ENCODE measurements at regions not wholly inside any gene's neighbourhood (a gene's known extent, or its start where the extent isn't known, plus 50 kb on each side); places are given as distances from the start of the nearest gene placed in this dataset.

DNA sequence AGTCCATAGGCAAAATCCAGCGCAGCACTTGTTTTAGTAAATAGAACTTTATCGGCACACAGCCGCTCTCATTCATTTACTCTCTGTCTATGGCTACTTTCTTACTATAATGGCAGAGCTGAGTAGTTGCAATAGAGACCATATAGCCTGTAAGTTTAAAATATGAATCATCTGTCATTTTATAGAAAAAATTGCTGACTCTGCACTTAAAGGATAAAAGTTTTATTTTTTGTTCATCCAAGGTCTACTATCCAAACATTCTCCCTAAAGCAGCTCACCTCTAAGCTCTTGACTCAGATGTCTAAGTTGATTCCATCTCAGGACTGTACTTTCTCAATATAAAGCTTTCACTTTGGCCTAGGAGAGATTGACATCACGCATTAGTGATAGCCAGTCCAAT lies 825.7 kb downstream of the OLFM4 start:
- 94% methylated on average over 4 of the region's 4 CpGs for WGBS
- DNase-seq (ENCODE audit: low read depth in 6 of 9, low spot score in 9 of 9): no peak
- no peaks in the 10 kb centered on the region for H3K36me3 ChIP-seq (ENCODE audit: control insufficient read depth in 2 of 2, insufficient read depth in 2 of 2, low read length in 1 of 2)

DNA sequence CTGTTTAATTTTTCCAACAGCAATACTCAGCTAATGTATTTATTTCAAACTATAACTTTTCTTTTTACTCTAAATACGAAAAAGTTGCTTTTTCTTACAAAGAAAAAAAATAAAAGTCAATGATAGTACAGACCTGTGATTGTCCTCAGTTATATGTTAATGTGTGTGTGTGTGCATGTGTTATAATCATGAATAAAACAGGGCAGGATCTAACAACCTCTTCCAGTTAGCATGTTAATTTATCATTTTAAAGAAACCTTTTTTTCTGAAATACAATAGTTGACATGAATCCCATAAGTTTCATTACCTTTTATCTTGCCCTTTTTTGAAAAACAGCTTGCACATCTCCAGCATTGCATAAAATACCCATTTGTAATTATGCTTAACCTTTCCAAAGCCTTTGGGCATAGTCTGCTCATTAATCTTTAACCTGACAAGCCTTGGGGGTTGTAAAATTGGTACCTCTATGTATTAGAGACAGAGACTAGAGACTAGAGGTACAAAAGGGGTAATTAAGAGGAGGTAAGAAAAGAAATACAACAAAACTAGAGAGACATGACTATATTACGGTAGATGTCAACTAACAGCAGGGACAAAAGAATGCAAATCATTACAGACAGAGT lies 828.1 kb downstream of the OLFM4 start:
- H3K36me3 ChIP-seq (ENCODE audit: control insufficient read depth in 2 of 2, insufficient read depth in 2 of 2, low read length in 1 of 2): no peaks in the 10 kb centered on the region
- no peak for DNase-seq (ENCODE audit: low read depth in 6 of 9, low spot score in 9 of 9)
- H3K9me3 ChIP-seq (ENCODE audit: control insufficient read depth in 2 of 2, insufficient read depth in 1 of 2, low read length in 1 of 2): no peaks in the 10 kb centered on the region
- H3K4me1 ChIP-seq (ENCODE audit: control insufficient read depth in 2 of 2, insufficient read depth in 2 of 2, low read length in 2 of 2): no peaks in the 10 kb centered on the region
- H3K27me3 ChIP-seq (ENCODE audit: control insufficient read depth in 2 of 2, insufficient read depth in 1 of 2, low read length in 1 of 2): no peaks in the 10 kb centered on the region
- whole genome bisulfite sequencing: 84% methylated on average over 2 of the region's 2 CpGs
- no peak overlapping the region for H3K27ac ChIP-seq (ENCODE audit: low read depth in 1 of 2, low read length in 1 of 2)
- H3K4me3 ChIP-seq (ENCODE audit: low read length in 2 of 2): no peak overlapping the region

More for the DNA sequence above, 825.7 kb downstream of the OLFM4 start:
- no peak overlapping the region for H3K4me3 ChIP-seq (ENCODE audit: low read length in 2 of 2)
- H3K27ac ChIP-seq (ENCODE audit: low read depth in 1 of 2, low read length in 1 of 2): no peak overlapping the region
- no peaks in the 10 kb centered on the region for H3K27me3 ChIP-seq (ENCODE audit: control insufficient read depth in 2 of 2, insufficient read depth in 1 of 2, low read length in 1 of 2)
- no peaks in the 10 kb centered on the region for H3K4me1 ChIP-seq (ENCODE audit: control insufficient read depth in 2 of 2, insufficient read depth in 2 of 2, low read length in 2 of 2)
- no peaks in the 10 kb centered on the region for H3K9me3 ChIP-seq (ENCODE audit: control insufficient read depth in 2 of 2, insufficient read depth in 1 of 2, low read length in 1 of 2)

DNA sequence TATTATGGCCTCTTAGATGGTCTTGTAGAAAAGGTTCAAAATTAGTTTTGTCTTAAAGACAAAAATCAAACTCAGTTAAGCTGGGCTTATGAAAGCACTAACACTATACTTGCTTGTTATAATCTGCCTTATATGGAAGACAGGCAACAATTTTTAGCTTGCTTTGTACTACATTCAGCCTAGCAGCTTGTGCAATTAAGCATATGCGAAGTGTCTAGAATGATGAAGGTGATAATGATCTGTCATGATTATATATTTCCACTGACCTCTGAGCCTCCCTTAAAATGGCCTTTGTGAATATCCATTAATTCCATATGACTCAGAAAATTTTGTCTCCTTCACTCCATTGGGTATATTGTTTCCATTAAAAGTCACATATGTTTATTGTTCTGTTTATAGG lies 834.9 kb downstream of the OLFM4 start:
- no peaks in the 10 kb centered on the region for H3K9me3 ChIP-seq (ENCODE audit: control insufficient read depth in 2 of 2, insufficient read depth in 1 of 2, low read length in 1 of 2)
- H3K27ac ChIP-seq (ENCODE audit: low read depth in 1 of 2, low read length in 1 of 2): no peak overlapping the region
- no peaks in the 10 kb centered on the region for H3K27me3 ChIP-seq (ENCODE audit: control insufficient read depth in 2 of 2, insufficient read depth in 1 of 2, low read length in 1 of 2)
- no peak for DNase-seq (ENCODE audit: low read depth in 6 of 9, low spot score in 9 of 9)
- WGBS: 90% methylated on average over 1 of the region's 1 CpG
- H3K36me3 ChIP-seq (ENCODE audit: control insufficient read depth in 2 of 2, insufficient read depth in 2 of 2, low read length in 1 of 2): no peaks in the 10 kb centered on the region
- no peak overlapping the region for H3K4me3 ChIP-seq (ENCODE audit: low read length in 2 of 2)
- H3K4me1 ChIP-seq (ENCODE audit: control insufficient read depth in 2 of 2, insufficient read depth in 2 of 2, low read length in 2 of 2): no peaks in the 10 kb centered on the region

DNA sequence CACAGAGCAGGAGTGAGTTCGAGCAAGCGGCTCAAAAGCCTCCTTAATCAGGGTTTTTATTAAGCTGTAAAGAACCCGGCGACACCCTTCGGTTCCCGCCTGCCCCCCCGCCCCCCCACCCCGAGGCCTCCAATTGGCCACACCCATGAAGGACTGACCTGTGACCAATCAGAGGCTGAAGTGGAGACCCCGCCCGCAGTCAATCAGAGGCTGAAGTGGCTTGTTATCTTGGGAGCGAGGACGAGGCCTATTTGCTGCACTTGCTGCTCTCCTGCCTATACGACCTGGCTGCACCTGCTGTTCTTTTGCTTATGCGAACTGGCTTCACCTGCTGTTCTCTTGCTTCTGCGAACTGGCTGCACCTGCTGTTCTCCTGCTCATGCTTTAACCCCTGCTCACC lies 844.9 kb downstream of the OLFM4 start:
- H3K36me3 ChIP-seq (ENCODE audit: control insufficient read depth in 2 of 2, insufficient read depth in 2 of 2, low read length in 1 of 2): no peaks in the 10 kb centered on the region
- DNase-seq (ENCODE audit: low read depth in 6 of 9, low spot score in 9 of 9): no peak
- no peaks in the 10 kb centered on the region for H3K4me1 ChIP-seq (ENCODE audit: control insufficient read depth in 2 of 2, insufficient read depth in 2 of 2, low read length in 2 of 2)
- H3K27me3 ChIP-seq (ENCODE audit: control insufficient read depth in 2 of 2, insufficient read depth in 1 of 2, low read length in 1 of 2): no peaks in the 10 kb centered on the region
- 95% methylated on average over 15 of the region's 15 CpGs for WGBS
- no peak overlapping the region for H3K4me3 ChIP-seq (ENCODE audit: low read length in 2 of 2)
- no peaks in the 10 kb centered on the region for H3K9me3 ChIP-seq (ENCODE audit: control insufficient read depth in 2 of 2, insufficient read depth in 1 of 2, low read length in 1 of 2)
- no peak overlapping the region for H3K27ac ChIP-seq (ENCODE audit: low read depth in 1 of 2, low read length in 1 of 2)

DNA sequence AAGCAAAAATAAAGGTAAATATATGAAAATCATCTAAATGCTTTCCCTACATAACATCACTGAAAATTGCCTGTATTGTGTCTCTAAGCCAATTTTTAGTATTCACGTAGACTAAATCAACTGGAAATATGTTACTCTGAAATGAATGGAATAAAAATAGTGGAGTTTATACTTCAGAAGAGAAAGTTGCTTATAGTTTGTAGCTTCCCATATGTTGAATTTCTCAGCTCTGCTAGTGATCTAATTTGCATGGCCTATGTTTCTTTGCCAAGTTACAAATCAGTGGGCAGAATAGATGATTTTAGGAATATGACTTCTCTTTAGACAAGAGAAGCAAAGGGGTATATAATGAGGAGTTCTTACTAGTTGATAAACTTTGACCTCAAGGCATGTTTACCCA lies 850.2 kb downstream of the OLFM4 start:
- Histone ChIP-seq H3K9me3 (ENCODE audit: control insufficient read depth in 2 of 2, insufficient read depth in 1 of 2, low read length in 1 of 2) (no peaks in the 10 kb centered on the region), H3K4me1 (ENCODE audit: control insufficient read depth in 2 of 2, insufficient read depth in 2 of 2, low read length in 2 of 2) (no peaks in the 10 kb centered on the region), H3K4me3 (ENCODE audit: low read length in 2 of 2) (no peak overlapping the region), H3K27ac (ENCODE audit: low read depth in 1 of 2, low read length in 1 of 2) (no peak overlapping the region), H3K36me3 (ENCODE audit: control insufficient read depth in 2 of 2, insufficient read depth in 2 of 2, low read length in 1 of 2) (no peaks in the 10 kb centered on the region), H3K27me3 (ENCODE audit: control insufficient read depth in 2 of 2, insufficient read depth in 1 of 2, low read length in 1 of 2) (no peaks in the 10 kb centered on the region)
- WGBS: 92% methylated on average over 1 of the region's 1 CpG
- no peak for DNase-seq (ENCODE audit: low read depth in 6 of 9, low spot score in 9 of 9)

DNA sequence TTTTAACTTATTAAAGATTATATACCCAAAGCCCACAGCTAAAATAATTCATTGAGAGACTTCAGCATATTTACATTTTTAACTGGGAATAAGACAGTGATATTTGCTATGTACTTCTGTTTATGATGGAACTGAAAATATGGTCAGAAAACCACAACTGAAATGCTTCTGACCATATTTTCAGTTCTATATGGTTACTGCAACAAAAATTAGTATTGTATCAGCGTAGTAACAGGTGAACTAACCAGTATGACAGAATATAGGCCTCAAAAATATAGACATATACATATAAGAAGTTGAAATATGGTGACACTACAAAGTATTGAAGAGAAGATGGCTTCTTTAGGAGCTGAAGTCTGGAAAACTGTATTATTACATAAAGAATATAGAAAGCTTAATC lies 857.4 kb downstream of the OLFM4 start:
- H3K27me3 ChIP-seq (ENCODE audit: control insufficient read depth in 2 of 2, insufficient read depth in 1 of 2, low read length in 1 of 2): no peaks in the 10 kb centered on the region
- no peaks in the 10 kb centered on the region for H3K36me3 ChIP-seq (ENCODE audit: control insufficient read depth in 2 of 2, insufficient read depth in 2 of 2, low read length in 1 of 2)
- H3K4me3 ChIP-seq (ENCODE audit: low read length in 2 of 2): no peak overlapping the region
- H3K4me1 ChIP-seq (ENCODE audit: control insufficient read depth in 2 of 2, insufficient read depth in 2 of 2, low read length in 2 of 2): no peaks in the 10 kb centered on the region
- DNase-seq (ENCODE audit: low read depth in 6 of 9, low spot score in 9 of 9): no peak
- no peaks in the 10 kb centered on the region for H3K9me3 ChIP-seq (ENCODE audit: control insufficient read depth in 2 of 2, insufficient read depth in 1 of 2, low read length in 1 of 2)
- no peak overlapping the region for H3K27ac ChIP-seq (ENCODE audit: low read depth in 1 of 2, low read length in 1 of 2)
- 36% methylated on average over 1 of the region's 1 CpG for WGBS

DNA sequence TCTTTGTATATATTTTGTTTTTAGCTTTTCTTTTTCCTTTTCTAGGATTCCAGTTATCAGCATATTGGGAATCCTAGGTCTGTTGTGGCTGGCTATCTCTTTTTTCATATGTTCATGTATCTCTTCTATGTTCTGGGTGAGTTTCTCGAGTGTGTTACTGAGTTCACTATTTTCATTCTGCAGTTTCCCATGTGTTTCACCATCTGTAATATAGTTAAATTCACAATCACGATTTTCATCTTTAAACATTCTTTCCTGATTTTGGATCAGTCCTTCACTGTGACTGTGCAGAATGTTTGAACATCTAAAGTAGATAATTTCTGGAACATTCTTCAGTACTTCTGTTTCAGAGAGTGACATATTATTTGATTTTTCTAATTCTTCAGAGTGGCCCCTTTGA lies 862.1 kb downstream of the OLFM4 start:
- H3K4me3 ChIP-seq (ENCODE audit: low read length in 2 of 2): no peak overlapping the region
- H3K9me3 ChIP-seq (ENCODE audit: control insufficient read depth in 2 of 2, insufficient read depth in 1 of 2, low read length in 1 of 2): no peaks in the 10 kb centered on the region
- no peaks in the 10 kb centered on the region for H3K27me3 ChIP-seq (ENCODE audit: control insufficient read depth in 2 of 2, insufficient read depth in 1 of 2, low read length in 1 of 2)
- WGBS: 90% methylated on average over 2 of the region's 2 CpGs
- no peaks in the 10 kb centered on the region for H3K36me3 ChIP-seq (ENCODE audit: control insufficient read depth in 2 of 2, insufficient read depth in 2 of 2, low read length in 1 of 2)
- no peak for DNase-seq (ENCODE audit: low read depth in 6 of 9, low spot score in 9 of 9)
- no peak overlapping the region for H3K27ac ChIP-seq (ENCODE audit: low read depth in 1 of 2, low read length in 1 of 2)
- H3K4me1 ChIP-seq (ENCODE audit: control insufficient read depth in 2 of 2, insufficient read depth in 2 of 2, low read length in 2 of 2): no peaks in the 10 kb centered on the region

DNA sequence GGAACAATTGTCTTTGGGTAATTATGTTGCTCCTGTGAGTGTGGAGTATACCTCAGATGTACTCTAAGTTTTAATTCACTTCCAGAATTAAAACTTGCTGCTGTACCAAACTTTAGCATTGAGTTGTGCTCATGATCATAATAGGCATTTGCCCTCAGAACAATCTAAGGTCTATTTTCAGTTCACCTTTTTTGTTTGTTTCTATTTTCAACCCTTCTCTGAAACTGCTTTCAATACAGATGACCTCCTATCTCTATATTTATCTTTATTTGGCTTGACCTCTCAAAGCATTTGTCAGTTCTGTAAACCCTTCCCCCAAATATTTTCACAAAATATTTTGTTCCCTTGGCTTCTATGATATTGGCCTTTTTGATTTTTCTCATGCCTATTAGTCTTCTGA lies 873.0 kb downstream of the OLFM4 start:
- Histone ChIP-seq H3K9me3 (ENCODE audit: control insufficient read depth in 2 of 2, insufficient read depth in 1 of 2, low read length in 1 of 2) (no peaks in the 10 kb centered on the region), H3K4me3 (ENCODE audit: low read length in 2 of 2) (no peak overlapping the region), H3K27me3 (ENCODE audit: control insufficient read depth in 2 of 2, insufficient read depth in 1 of 2, low read length in 1 of 2) (no peaks in the 10 kb centered on the region), H3K27ac (ENCODE audit: low read depth in 1 of 2, low read length in 1 of 2) (no peak overlapping the region), H3K36me3 (ENCODE audit: control insufficient read depth in 2 of 2, insufficient read depth in 2 of 2, low read length in 1 of 2) (no peaks in the 10 kb centered on the region), H3K4me1 (ENCODE audit: control insufficient read depth in 2 of 2, insufficient read depth in 2 of 2, low read length in 2 of 2) (no peaks in the 10 kb centered on the region)
- no peak for DNase-seq (ENCODE audit: low read depth in 6 of 9, low spot score in 9 of 9)

DNA sequence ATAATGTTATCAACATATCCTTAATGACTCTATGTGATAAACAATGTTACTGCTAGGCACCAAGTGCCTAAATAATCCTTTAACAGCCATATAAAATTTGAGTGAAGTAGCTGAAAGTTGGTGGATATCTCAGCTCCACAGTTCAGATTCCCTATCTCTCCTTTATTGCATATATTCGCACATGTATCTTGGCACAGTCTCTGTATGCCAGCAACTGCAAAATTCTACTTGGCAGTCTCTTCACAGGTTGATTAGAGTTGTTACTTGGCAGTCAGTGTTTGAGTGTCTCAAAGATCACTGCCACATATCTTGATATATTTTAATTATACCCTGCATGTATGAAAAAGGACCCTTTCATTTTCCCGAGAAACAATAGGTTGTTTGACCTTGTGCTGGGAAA lies 879.3 kb downstream of the OLFM4 start:
- Histone ChIP-seq H3K4me1 (ENCODE audit: control insufficient read depth in 2 of 2, insufficient read depth in 2 of 2, low read length in 2 of 2) (no peaks in the 10 kb centered on the region), H3K9me3 (ENCODE audit: control insufficient read depth in 2 of 2, insufficient read depth in 1 of 2, low read length in 1 of 2) (no peaks in the 10 kb centered on the region), H3K4me3 (ENCODE audit: low read length in 2 of 2) (no peak overlapping the region), H3K36me3 (ENCODE audit: control insufficient read depth in 2 of 2, insufficient read depth in 2 of 2, low read length in 1 of 2) (no peaks in the 10 kb centered on the region), H3K27ac (ENCODE audit: low read depth in 1 of 2, low read length in 1 of 2) (no peak overlapping the region), H3K27me3 (ENCODE audit: control insufficient read depth in 2 of 2, insufficient read depth in 1 of 2, low read length in 1 of 2) (no peaks in the 10 kb centered on the region)
- WGBS: 90% methylated on average over 2 of the region's 2 CpGs
- DNase-seq (ENCODE audit: low read depth in 6 of 9, low spot score in 9 of 9): no peak

DNA sequence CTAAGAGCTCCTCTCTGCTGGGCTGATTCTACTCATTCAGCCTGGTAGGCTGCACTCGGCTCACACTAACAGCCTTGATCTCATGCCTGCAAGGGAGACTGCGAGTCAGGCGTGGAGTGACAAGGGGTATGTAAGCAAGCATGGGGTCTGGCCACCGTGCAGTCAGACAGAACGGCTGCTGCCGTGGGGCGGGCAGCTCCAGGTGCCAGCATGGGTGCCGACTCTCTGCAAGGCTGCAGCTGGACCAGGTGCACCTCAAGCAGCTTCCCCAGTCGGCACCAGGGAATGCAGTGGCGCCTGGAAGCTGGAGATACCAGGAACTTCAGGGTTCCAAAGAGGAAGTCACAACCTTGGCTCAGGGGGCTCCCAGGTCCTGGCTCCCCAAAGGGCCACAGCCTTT lies 892.3 kb downstream of the OLFM4 start:
- Histone ChIP-seq H3K4me1 (ENCODE audit: control insufficient read depth in 2 of 2, insufficient read depth in 2 of 2, low read length in 2 of 2) (no peaks in the 10 kb centered on the region), H3K27me3 (ENCODE audit: control insufficient read depth in 2 of 2, insufficient read depth in 1 of 2, low read length in 1 of 2) (no peaks in the 10 kb centered on the region), H3K9me3 (ENCODE audit: control insufficient read depth in 2 of 2, insufficient read depth in 1 of 2, low read length in 1 of 2) (peaks cover 0 to 9% of the 10 kb centered on the region in 2 donors), H3K36me3 (ENCODE audit: control insufficient read depth in 2 of 2, insufficient read depth in 2 of 2, low read length in 1 of 2) (no peaks in the 10 kb centered on the region), H3K4me3 (ENCODE audit: low read length in 2 of 2) (no peak overlapping the region), H3K27ac (ENCODE audit: low read depth in 1 of 2, low read length in 1 of 2) (no peak overlapping the region)
- 91% methylated on average over 10 of the region's 10 CpGs for WGBS
- DNase-seq (ENCODE audit: low read depth in 6 of 9, low spot score in 9 of 9): no peak
